H9 (cell line): ENCODE measurements at regions not wholly inside any gene's neighbourhood (a gene's known extent, or its start where the extent isn't known, plus 50 kb on each side); places are given as distances from the start of the nearest gene placed in this dataset.

Experiments used
- DNase-seq: peaks from one replicate; pipeline ENCODE4 v3.0.0-alpha.2; 2017
- H2AFZ ChIP-seq: one replicate; pipeline ENCODE4 v1.6.1; 2013; ENCODE audit warnings: mild to moderate bottlenecking, low read length, control low read depth, moderate library complexity
- H2AK5ac ChIP-seq: 2 replicates; pipeline ENCODE4 v1.6.1; 2013; ENCODE audit warnings: low read length, control low read depth, mixed read lengths; ENCODE audit not compliant: insufficient read length
- H2BK120ac ChIP-seq: one replicate; pipeline ENCODE4 v1.6.1; 2013; ENCODE audit warnings: low read depth, mild to moderate bottlenecking, low read length, control low read depth, inconsistent platforms; ENCODE audit not compliant: poor library complexity, severe bottlenecking
- H2BK12ac ChIP-seq: 2 replicates; pipeline ENCODE4 v1.6.1; 2013; ENCODE audit warnings: low read length, control low read depth, mixed read lengths, low read depth; ENCODE audit not compliant: insufficient read length
- H2BK15ac ChIP-seq: 2 replicates; pipeline ENCODE4 v1.6.1; 2013; ENCODE audit warnings: low read depth, low read length, control low read depth
- H2BK20ac ChIP-seq: one replicate; pipeline ENCODE4 v1.6.1; 2013; ENCODE audit warnings: low read depth, mild to moderate bottlenecking, low read length, control low read depth, inconsistent platforms; ENCODE audit not compliant: poor library complexity, severe bottlenecking
- H2BK5ac ChIP-seq: 2 replicates; pipeline ENCODE4 v1.6.1; 2013; ENCODE audit warnings: low read length, control low read depth, mixed read lengths; ENCODE audit not compliant: insufficient read length
- H3K14ac ChIP-seq: 2 replicates; pipeline ENCODE4 v1.6.1; 2013; ENCODE audit warnings: low read length, control low read depth; ENCODE audit not compliant: insufficient read depth
- H3K18ac ChIP-seq: 2 replicates; pipeline ENCODE4 v1.6.1; 2013; ENCODE audit warnings: low read depth, mild to moderate bottlenecking, mixed read lengths, low read length, control low read depth; ENCODE audit not compliant: insufficient read length
- H3K23ac ChIP-seq: 2 replicates; pipeline ENCODE4 v1.6.1; 2013; ENCODE audit warnings: low read length, control low read depth, mixed read lengths, low read depth; ENCODE audit not compliant: insufficient read length
- H3K23me2 ChIP-seq: 2 replicates; pipeline ENCODE4 v1.6.1; 2013; ENCODE audit warnings: low read depth, mild to moderate bottlenecking, mixed read lengths, low read length, control low read depth; ENCODE audit not compliant: insufficient read length, poor library complexity, severe bottlenecking
- H3K27ac ChIP-seq: 2 replicates; pipeline ENCODE4 v1.5.1; 2013; ENCODE audit warnings: low read length, control low read depth, mixed read lengths, low read depth; ENCODE audit not compliant: insufficient read length
- H3K27me3 ChIP-seq: 2 replicates; pipeline ENCODE4 v1.6.1; 2013; ENCODE audit warnings: low read length, control low read depth, inconsistent platforms; ENCODE audit not compliant: insufficient read depth
- H3K4ac ChIP-seq: 2 replicates; pipeline ENCODE4 v1.6.1; 2013; ENCODE audit warnings: low read depth, mild to moderate bottlenecking, control low read depth, inconsistent platforms, low read length, moderate library complexity
- H3K4me1 ChIP-seq: 2 replicates; pipeline ENCODE4 v1.6.1; 2013; ENCODE audit warnings: low read length, control low read depth, inconsistent platforms; ENCODE audit not compliant: insufficient read depth
- H3K4me2 ChIP-seq: 2 replicates; pipeline ENCODE4 v1.6.1; 2013; ENCODE audit warnings: low read length, control low read depth, mixed read lengths; ENCODE audit not compliant: insufficient read length, insufficient read depth
- H3K56ac ChIP-seq: 2 replicates; pipeline ENCODE4 v1.6.1; 2013; ENCODE audit warnings: low read depth, mild to moderate bottlenecking, mixed read lengths, low read length, control low read depth; ENCODE audit not compliant: insufficient read length
- H3K79me1 ChIP-seq: 2 replicates; pipeline ENCODE4 v1.6.1; 2013; ENCODE audit warnings: low read depth, mild to moderate bottlenecking, moderate library complexity, low read length, control low read depth, inconsistent platforms; ENCODE audit not compliant: insufficient read depth, poor library complexity, severe bottlenecking
- H3K79me2 ChIP-seq: 2 replicates; pipeline ENCODE4 v1.6.1; 2013; ENCODE audit warnings: low read length, control low read depth, inconsistent platforms; ENCODE audit not compliant: insufficient read depth
- H3K9ac ChIP-seq: 2 replicates; pipeline ENCODE4 v1.6.1; 2013; ENCODE audit warnings: low read length, control low read depth, mixed read lengths; ENCODE audit not compliant: insufficient read length; ENCODE audit errors: extremely low read depth
- H3K9me3 ChIP-seq: one replicate; pipeline ENCODE4 v1.6.1; 2013; ENCODE audit warnings: low read depth, low read length, inconsistent platforms; ENCODE audit not compliant: control insufficient read depth
- H3T11ph ChIP-seq: one replicate; pipeline ENCODE4 v1.6.1; 2013; ENCODE audit warnings: mild to moderate bottlenecking, low read length, control low read depth, inconsistent platforms
- H4K20me1 ChIP-seq: one replicate; pipeline ENCODE4 v1.6.1; 2013; ENCODE audit not compliant: control insufficient read depth, insufficient read length, insufficient read depth
- H4K5ac ChIP-seq: 2 replicates; pipeline ENCODE4 v1.6.1; 2013; ENCODE audit warnings: low read depth, mild to moderate bottlenecking, mixed read lengths, low read length, control low read depth; ENCODE audit not compliant: insufficient read length
- H4K8ac ChIP-seq: replicated peaks from 2 replicates; pipeline ENCODE4 v1.6.1; 2013; ENCODE audit warnings: low read length, control low read depth, mixed read lengths, low read depth; ENCODE audit not compliant: insufficient read length
- H4K91ac ChIP-seq: 2 replicates; pipeline ENCODE4 v1.6.1; 2013; ENCODE audit warnings: low read depth, mild to moderate bottlenecking, moderate library complexity, mixed read lengths, low read length, control low read depth; ENCODE audit not compliant: insufficient read length
- H3K27ac Mint-ChIP-seq, 3 experiments: 2 replicates in 2 of 3; 3 replicates in 1 of 3; pipeline ENCODE4 v1.8.0; 2020 to 2021; ENCODE audit warnings: mixed read lengths in 3 of 3, mild to moderate bottlenecking in 1 of 3, moderate library complexity in 1 of 3
- H3K27me3 Mint-ChIP-seq: 2 replicates; pipeline ENCODE4 v1.8.0; 2021; ENCODE audit warnings: low read depth, mild to moderate bottlenecking, moderate library complexity, mixed read lengths
- H3K36me3 Mint-ChIP-seq, 3 experiments: 2 replicates in 2 of 3; 3 replicates in 1 of 3; pipeline ENCODE4 v1.8.0; 2020 to 2021; ENCODE audit warnings: low read depth in 3 of 3, mixed read lengths in 3 of 3; ENCODE audit not compliant: insufficient read depth in 1 of 3
- H3K4me1 Mint-ChIP-seq, 2 experiments: 2 replicates each; pipeline ENCODE4 v1.8.0; 2020; ENCODE audit warnings: mixed read lengths in 2 of 2
- H3K4me3 Mint-ChIP-seq, 2 experiments: 2 replicates in 1 of 2; 3 replicates in 1 of 2; pipeline ENCODE4 v1.8.0; 2020 to 2021; ENCODE audit warnings: mild to moderate bottlenecking in 2 of 2, mixed read lengths in 2 of 2, moderate library complexity in 1 of 2
- H3K9me3 Mint-ChIP-seq, 2 experiments: 2 replicates in 1 of 2; 3 replicates in 1 of 2; pipeline ENCODE4 v1.8.0; 2020; ENCODE audit warnings: mild to moderate bottlenecking in 2 of 2, mixed read lengths in 2 of 2, moderate library complexity in 1 of 2
- CTCF ChIP-seq: fragments of 200-600 bp; sonication (generic); conservative IDR thresholded peaks from 3 replicates; pipeline ENCODE4 v1.8.0; 2021; ENCODE audit warnings: antibody characterized with exemption, mild to moderate bottlenecking
- WGBS: extraction: QIAGEN DNeasy Blood & Tissue Kit; methylation state at CpG from one replicate; pipeline ENCODE4 v1.1.7; 2013; ENCODE audit warnings: missing lambda C conversion rate, low lambda C conversion rate, mixed read lengths; ENCODE audit not compliant: insufficient read length; ENCODE audit errors: extremely low coverage; 5-methylcytosine and 5-hydroxymethylcytosine counted together

- Histone ChIP-seq H3K27me3 (no peaks in the 10 kb centered on the region), H3K9ac (no peak overlapping the region), H3K56ac (no peak overlapping the region), H3K27ac (no peak overlapping the region), H2BK12ac (no peak overlapping the region), H3K23me2 (no peaks in the 10 kb centered on the region), H3K14ac (no peak overlapping the region), H2AFZ (no peak overlapping the region), H4K91ac (no peak overlapping the region), H3K79me1 (no peaks in the 10 kb centered on the region), H2AK5ac (no peak overlapping the region), H3K23ac (no peak overlapping the region), H2BK120ac (no peak overlapping the region), H2BK15ac (no peak overlapping the region), H3K4me1 (no peaks in the 10 kb centered on the region), H3K4me2 (no peak overlapping the region), H2BK20ac (no peak overlapping the region), H3K4ac (no peak overlapping the region), H3K18ac (no peak overlapping the region), H3K9me3 (no peaks in the 10 kb centered on the region), H4K8ac (no peak overlapping the region), H3K79me2 (no peaks in the 10 kb centered on the region), H4K5ac (no peak overlapping the region), H3T11ph (no peak overlapping the region), H4K20me1 (no peaks in the 10 kb centered on the region), H2BK5ac (no peak overlapping the region)
- H3K27me3 Mint-ChIP-seq = no peaks in the 10 kb centered on the region
- no peaks in the 10 kb centered on the region for H3K9me3 Mint-ChIP-seq
- TF ChIP-seq CTCF = no peak
- H3K27ac Mint-ChIP-seq = no peak overlapping the region
- no CpG with 5 or more reads among the region's 5 CpGs for WGBS
- no peak for DNase-seq
- H3K4me3 Mint-ChIP-seq = no peak overlapping the region
- no peaks in the 10 kb centered on the region for H3K4me1 Mint-ChIP-seq
- no peaks in the 10 kb centered on the region for H3K36me3 Mint-ChIP-seq
These were observed 243.7 kb upstream of the PHYHIPL start for GRCh38 chr10:58932577-58933314.
